ENCODE measurements at regions not wholly inside any gene's neighbourhood (a gene's known extent, or its start where the extent isn't known, plus 50 kb on each side); places are given as distances from the start of the nearest gene placed in this dataset.
"Not testable (repeated sequence)": the region's sequence is repeated elsewhere in the genome, so short reads cannot be mapped to it uniquely, and the experiment has no call there.

DNA sequence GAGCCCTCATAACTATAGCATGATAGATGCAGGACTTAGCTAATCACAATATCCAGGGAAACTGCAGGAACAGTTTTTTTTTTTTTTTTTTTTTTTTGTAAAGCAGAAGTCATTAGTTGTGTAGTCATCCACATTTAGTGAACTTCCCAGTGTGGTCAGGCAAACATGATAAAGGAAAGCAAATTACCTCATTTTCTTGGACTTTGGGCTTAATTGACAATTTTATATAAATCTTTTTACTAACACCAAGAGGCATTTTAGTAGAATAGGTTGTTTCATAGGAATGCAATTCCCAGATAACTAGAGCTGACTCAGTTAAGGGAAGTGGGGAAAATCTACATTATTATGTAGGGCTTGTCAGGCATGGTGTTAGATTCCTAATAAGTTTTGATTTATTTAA lies 142.7 kb upstream of the GCFC2 start:
- TF ChIP-seq, protein P1, sequence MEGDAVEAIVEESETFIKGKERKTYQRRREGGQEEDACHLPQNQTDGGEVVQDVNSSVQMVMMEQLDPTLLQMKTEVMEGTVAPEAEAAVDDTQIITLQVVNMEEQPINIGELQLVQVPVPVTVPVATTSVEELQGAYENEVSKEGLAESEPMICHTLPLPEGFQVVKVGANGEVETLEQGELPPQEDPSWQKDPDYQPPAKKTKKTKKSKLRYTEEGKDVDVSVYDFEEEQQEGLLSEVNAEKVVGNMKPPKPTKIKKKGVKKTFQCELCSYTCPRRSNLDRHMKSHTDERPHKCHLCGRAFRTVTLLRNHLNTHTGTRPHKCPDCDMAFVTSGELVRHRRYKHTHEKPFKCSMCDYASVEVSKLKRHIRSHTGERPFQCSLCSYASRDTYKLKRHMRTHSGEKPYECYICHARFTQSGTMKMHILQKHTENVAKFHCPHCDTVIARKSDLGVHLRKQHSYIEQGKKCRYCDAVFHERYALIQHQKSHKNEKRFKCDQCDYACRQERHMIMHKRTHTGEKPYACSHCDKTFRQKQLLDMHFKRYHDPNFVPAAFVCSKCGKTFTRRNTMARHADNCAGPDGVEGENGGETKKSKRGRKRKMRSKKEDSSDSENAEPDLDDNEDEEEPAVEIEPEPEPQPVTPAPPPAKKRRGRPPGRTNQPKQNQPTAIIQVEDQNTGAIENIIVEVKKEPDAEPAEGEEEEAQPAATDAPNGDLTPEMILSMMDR (IDR thresholded peaks at IDR 0.05; ENCODE audit: insufficient read depth, low read depth, low read length): no peak
- no peak overlapping the region for H3K4me3 ChIP-seq (ENCODE audit: low read depth, low read length)
- DNase-seq (ENCODE audit: low read depth): no peak

DNA sequence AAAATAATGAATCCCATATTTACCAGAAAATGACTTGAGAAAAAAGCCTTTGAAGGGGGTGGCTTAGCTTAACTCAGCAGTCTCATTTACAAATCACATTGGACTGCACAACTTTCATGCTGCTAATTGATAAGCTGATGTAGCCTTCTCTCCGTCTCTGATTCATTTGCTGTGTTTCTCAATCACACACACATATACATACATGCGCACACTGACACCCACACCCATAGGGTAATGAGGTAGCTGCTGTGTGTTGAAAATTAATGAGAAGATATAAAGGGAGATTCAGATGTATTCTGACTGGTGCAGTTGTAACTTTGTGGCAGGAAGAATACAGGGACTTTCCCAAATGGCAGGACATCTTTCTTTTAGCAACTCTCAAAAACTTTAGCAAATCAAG lies 141.9 kb upstream of the GCFC2 start:
- TF ChIP-seq, protein P1 (IDR thresholded peaks at IDR 0.05; ENCODE audit: insufficient read depth, low read depth, low read length): no peak

DNA sequence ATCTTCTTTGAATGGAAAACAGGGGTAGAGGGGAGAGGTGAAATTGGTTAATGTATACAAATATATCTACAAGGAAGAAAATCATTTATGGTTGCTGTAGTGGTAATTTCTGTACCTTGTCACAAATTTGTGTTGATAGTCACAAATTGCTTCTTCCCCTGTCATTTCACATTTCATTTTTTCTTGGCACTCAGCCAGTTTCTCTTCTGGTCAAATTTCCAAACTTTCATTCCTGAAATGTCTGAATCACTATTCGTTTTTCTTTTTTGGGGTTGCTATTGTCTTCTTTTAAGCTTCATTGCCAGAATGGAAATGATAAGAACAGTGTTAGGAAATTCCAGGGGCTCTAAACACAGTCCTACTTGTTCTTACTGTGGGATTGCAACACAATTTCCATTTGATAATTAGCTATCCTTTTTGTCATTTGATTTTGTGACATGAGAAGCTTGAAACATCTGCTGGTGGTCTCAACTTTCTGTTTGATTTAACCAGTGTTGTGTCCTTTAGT lies 136.0 kb upstream of the GCFC2 start:
- no peak for DNase-seq (ENCODE audit: low read depth)
- TF ChIP-seq, protein P1 (IDR thresholded peaks at IDR 0.05; ENCODE audit: insufficient read depth, low read depth, low read length): no peak
- H3K4me3 ChIP-seq (ENCODE audit: low read depth, low read length): no peak overlapping the region

More for the DNA sequence above, 141.9 kb upstream of the GCFC2 start:
- no peak for DNase-seq (ENCODE audit: low read depth)
- H3K4me3 ChIP-seq (ENCODE audit: low read depth, low read length): no peak overlapping the region

DNA sequence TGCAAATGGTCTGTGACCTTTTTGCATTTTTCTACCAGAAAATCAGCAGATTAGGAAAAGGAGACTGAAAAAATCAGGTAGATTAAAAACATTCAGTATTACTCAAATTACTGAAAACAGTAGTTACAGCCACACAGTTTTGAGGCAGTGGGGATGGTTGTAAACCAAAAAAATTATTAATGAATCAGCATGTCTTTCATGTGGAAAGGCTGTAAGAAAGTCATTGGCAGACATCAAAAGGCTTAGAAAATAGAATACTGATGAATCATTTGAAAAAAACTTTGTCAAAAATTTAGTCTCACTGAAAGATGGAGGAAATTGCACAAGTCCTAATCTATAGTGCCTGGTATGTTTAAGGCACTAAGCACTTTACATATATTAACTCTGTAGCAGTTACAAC lies 133.9 kb upstream of the GCFC2 start:
- no peak overlapping the region for H3K4me3 ChIP-seq (ENCODE audit: low read depth, low read length)
- DNase-seq (ENCODE audit: low read depth): no peak
- TF ChIP-seq, protein P1 (IDR thresholded peaks at IDR 0.05; ENCODE audit: insufficient read depth, low read depth, low read length): no peak

DNA sequence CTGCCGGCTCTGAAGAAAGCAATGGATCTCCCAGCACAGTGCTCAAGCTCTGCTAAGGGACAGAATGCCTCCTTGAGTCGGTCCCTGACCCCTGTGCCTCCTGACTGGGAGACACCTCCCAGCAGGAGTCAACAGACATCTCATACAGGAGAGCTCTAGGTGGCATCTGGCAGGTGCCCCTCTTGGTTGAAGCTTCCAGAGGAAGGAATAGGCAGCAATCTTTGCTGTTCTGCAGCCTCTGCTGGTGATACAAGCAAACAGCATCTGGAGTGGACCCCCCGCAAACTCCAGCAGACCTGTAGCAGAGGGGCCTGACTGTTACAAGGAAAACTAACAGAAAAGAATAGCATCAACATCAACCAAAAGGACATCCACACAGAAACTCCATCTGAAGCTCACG lies 123.9 kb upstream of the GCFC2 start:
- not testable (repeated sequence) for H3K4me3 ChIP-seq (ENCODE audit: low read depth, low read length); DNase-seq (ENCODE audit: low read depth)

DNA sequence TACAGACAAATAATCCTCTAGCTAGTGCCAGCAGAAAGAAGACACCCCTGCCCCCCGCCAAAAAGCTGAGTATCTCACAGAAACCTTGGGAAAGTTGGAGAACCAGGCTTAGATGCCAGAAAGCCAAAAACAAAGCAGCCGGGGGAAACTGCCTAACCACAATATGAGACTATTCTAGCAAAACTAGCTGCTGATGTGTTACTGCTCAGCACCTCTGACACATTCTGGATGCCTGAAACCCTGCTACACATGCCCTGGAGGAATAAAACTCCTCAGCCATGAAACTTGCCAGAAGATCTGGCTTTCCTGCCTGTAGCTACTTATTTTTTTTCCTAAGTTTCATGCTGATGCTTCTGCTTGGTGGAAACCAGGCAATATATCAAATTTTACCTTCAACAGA lies 122.7 kb upstream of the GCFC2 start:
- TF ChIP-seq, protein P1 (IDR thresholded peaks at IDR 0.05; ENCODE audit: insufficient read depth, low read depth, low read length): no peak
- H3K4me3 ChIP-seq (ENCODE audit: low read depth, low read length): no peak overlapping the region
- DNase-seq (ENCODE audit: low read depth): no peak

DNA sequence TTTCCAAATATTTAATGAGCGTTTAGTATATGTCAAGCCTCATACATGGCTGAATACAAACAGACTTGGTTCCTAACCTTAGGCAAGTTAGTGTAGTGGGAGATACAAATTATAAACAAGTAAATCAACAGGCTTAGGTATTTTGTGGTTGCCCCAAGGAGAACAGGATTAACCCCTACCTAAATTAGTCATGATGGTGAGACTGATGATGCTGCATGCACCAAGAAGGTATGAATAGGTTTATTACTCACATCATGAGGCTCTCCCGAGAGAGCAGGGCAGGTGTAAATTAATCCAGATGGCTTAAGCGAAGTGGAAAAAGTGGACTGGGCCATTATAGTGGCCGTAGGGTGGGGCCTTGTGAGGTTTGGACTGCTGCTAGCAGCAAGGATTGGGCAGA lies 118.1 kb upstream of the GCFC2 start:
- H3K4me3 ChIP-seq (ENCODE audit: low read depth, low read length): no peak overlapping the region
- TF ChIP-seq, protein P1 (IDR thresholded peaks at IDR 0.05; ENCODE audit: insufficient read depth, low read depth, low read length): no peak
- DNase-seq (ENCODE audit: low read depth): no peak

DNA sequence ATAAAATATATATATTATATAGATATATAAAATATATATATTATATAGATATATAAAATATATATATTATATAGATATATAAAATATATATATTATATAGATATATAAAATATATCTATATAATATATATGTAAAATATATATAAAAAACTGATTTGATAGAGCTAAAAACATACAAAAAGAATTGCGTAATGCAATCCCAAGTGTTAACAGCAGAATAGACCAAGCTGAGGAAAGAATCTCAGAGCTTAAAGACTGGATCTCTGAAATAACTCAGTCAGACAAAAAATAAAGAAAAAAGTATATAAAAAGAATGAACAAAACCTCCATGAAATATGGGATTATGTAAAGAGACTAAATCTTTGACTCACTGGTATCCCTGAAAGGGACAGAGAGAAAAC lies 112.8 kb upstream of the GCFC2 start:
- not testable (repeated sequence) for DNase-seq (ENCODE audit: low read depth); H3K4me3 ChIP-seq (ENCODE audit: low read depth, low read length)
